ENCODE measurements at regions not wholly inside any gene's neighbourhood (a gene's known extent, or its start where the extent isn't known, plus 50 kb on each side); places are given as distances from the start of the nearest gene placed in this dataset.

GRCh38 chr6:80503660-80504059, 397.2 kb downstream of the BCKDHB start:
- no peak for TF ChIP-seq POLR2A (IDR thresholded peaks at IDR 0.05; ENCODE audit: low read length)
- TF ChIP-seq GATA1 (IDR thresholded peaks at IDR 0.05; ENCODE audit: low read depth, low read length): no peak

Data from erythroblast (primary cell).